GM12865 (cell line): ENCODE measurements at regions not wholly inside any gene's neighbourhood (a gene's known extent, or its start where the extent isn't known, plus 50 kb on each side); places are given as distances from the start of the nearest gene placed in this dataset.

Experiments used
- DNase-seq: peaks from one replicate; pipeline ENCODE4 v3.0.0; 2010; ENCODE audit warnings: low read depth
- H3K4me3 ChIP-seq: 2 replicates; pipeline ENCODE4 v1.5.1; 2011; ENCODE audit warnings: mild to moderate bottlenecking, low read depth, low read length, control low read depth
- TF ChIP-seq, protein P1 (sequence below): IDR thresholded peaks from 2 replicates; pipeline ENCODE4 v1.5.1; 2011; ENCODE audit warnings: low read length, control low read depth, low read depth, inconsistent platforms; ENCODE audit not compliant: insufficient read depth; ENCODE audit errors: missing control alignments

DNA sequence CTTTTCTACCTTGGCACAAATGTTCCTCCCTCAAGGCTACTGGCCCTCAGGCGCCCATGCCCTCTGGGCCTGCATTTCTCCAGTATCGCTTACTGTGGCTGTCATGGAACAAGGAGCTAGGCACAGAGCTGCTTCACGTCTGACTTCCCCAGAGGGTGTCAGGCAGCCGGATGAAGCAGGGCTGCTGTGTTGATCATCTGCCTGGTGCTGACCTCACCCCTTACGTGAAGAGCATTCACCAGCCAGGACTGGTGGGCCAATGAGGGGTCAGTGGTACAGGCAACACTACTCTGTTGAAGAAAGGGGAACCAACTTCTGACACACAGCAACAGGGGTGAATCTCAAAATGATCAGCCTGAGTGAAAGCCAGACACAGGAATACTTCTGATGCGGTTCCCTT is 215.5 kb upstream of the GALNT2 start:
- no peak for DNase-seq
- TF ChIP-seq, protein P1, sequence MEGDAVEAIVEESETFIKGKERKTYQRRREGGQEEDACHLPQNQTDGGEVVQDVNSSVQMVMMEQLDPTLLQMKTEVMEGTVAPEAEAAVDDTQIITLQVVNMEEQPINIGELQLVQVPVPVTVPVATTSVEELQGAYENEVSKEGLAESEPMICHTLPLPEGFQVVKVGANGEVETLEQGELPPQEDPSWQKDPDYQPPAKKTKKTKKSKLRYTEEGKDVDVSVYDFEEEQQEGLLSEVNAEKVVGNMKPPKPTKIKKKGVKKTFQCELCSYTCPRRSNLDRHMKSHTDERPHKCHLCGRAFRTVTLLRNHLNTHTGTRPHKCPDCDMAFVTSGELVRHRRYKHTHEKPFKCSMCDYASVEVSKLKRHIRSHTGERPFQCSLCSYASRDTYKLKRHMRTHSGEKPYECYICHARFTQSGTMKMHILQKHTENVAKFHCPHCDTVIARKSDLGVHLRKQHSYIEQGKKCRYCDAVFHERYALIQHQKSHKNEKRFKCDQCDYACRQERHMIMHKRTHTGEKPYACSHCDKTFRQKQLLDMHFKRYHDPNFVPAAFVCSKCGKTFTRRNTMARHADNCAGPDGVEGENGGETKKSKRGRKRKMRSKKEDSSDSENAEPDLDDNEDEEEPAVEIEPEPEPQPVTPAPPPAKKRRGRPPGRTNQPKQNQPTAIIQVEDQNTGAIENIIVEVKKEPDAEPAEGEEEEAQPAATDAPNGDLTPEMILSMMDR, result no peak
- no peak overlapping the region for H3K4me3 ChIP-seq

DNA sequence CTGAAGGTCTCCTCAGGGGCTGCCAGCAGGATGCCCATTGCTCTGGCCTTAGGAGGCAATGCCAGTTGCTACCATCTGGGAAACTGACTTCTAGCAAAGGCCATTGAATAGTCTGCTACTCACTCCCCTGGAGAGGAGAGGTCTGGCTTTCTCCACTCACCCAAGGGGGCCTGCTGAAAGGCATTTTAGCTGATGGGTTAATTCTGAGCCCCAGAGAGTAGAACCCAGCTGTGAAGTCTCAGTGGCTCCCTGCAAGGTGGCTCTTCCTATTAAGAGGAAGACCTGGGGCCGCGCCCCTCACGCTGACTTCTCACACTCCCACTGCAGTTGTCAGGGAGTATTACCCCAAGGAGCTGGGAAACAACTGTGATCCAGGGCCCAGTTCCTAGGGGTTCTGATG is 213.3 kb upstream of the GALNT2 start:
- TF ChIP-seq, protein P1, result no peak
- no peak overlapping the region for H3K4me3 ChIP-seq
- no peak for DNase-seq

DNA sequence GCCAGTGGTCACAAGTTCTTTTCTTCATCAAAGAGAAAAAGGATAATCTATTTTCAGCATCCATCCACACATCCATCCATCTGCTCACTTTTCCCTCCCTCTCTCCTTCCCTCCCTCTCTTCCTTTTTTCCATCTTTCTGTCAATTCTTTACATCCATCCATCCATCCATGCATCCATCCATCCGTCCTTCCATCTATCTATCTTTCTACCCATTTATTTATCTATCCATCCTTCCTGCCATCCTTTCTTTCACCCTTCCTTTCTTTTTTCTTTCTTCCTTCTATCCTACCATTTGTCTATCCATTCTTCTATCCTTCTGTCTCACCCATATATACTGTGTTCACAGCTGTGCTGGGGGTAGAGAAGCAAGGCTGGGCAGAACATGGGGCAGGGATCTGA is 212.4 kb upstream of the GALNT2 start:
- no peak for DNase-seq
- H3K4me3 ChIP-seq, result no peak overlapping the region
- TF ChIP-seq, protein P1, result no peak

DNA sequence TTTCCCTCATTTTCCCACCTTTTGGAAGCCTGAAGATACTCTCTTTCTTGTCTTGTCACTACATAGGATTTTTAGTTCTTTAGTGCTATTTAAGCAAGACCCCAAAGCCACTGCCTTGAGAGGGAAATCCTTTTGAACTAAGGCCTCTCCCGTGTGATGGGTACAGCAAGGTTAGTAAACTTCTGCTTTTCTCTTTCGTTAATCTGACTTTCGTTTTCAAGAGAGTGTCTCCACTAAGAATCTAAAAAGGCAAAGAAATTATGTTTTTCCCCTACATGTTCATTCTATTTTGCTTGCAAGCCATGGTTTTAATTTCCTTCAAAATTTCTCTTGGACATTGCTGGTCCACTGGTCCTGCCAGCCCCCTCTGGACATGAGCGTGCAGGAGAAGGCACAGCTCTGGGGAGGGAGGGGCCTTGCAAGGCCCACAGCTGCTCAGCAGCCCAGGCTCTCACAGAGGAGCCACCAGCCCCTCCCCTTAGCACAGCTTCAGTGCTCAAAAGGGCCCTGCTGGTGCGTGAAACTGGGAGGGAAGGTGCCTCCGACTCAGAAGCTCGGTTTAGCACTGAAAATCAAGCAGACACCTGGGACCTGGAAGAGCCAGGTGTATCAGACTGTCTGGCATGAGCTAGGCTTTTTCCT is 210.9 kb upstream of the GALNT2 start:
- peak; percentile 84 for DNase-seq
- TF ChIP-seq, protein P1, result no peak
- H3K4me3 ChIP-seq, result peak overlapping the region; percentile 34

DNA sequence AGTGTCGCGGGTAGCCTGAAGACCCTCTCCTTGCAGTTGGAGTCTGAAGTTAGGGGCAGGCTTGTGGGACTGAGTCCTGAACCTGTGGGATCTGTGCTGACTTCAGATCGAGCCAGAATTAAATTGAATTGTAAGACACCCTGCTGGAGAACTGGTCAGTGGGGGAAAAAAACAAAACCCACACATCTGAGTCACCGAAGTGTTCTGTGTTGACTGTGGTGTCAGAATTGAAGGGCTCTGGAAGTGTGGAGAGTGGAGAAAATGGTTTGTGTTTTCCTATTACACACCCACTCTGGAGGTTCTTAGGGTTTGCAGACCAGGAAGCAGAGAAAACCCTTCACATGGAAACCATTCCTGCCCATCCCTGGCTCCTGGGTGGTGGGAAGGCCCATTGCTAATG is 209.5 kb upstream of the GALNT2 start:
- TF ChIP-seq, protein P1, result no peak
- no peak for DNase-seq
- H3K4me3 ChIP-seq, result no peak overlapping the region

DNA sequence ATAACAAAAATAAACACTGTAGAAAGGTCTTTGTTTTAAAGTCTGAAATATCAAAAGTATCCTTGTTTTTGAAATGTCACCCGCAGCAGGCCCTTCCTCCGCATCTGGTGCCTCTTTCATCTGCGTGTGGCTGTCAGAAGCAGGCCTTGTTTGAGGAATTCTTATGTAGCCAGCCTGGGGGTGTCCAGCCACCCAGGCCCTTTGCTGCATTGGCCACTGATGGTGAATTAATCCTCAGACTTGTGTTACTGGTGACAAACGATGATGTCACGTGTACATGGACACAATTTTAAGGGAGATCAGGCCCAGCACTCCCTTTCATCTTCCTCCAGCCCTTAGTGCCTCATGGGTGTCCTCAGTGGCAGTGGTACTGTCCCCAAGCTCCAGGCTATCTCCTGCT is 208.0 kb upstream of the GALNT2 start:
- DNase-seq, result no peak
- TF ChIP-seq, protein P1, result no peak
- no peak overlapping the region for H3K4me3 ChIP-seq

DNA sequence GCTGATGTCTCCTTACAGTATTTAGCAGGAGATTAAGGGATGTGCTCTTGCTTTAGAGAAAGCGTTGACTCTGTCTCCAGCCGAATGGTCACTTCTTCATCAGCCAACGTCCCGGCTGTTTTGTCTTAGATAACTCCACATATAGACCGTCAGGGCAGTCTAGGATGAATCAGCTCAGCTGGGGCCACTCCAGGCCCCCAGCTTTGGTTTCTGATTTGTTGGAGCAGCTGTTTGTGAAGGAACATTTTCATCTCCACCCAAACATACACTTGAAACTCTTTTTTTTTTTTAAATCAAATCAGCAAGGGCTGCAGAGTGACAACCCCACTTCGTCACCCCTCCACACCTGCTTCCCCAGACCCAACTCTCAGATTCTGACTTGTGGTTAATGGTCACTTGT is 206.1 kb upstream of the GALNT2 start:
- DNase-seq, result peak; percentile 24
- TF ChIP-seq, protein P1, result no peak
- H3K4me3 ChIP-seq, result no peak overlapping the region
